H9 (cell line): ENCODE measurements at regions not wholly inside any gene's neighbourhood (a gene's known extent, or its start where the extent isn't known, plus 50 kb on each side); places are given as distances from the start of the nearest gene placed in this dataset.

ENCODE experiments used
- DNase-seq: peaks from one replicate; pipeline ENCODE4 v3.0.0-alpha.2; 2017
- H2AFZ ChIP-seq: one replicate; pipeline ENCODE4 v1.6.1; 2013; ENCODE audit warnings: mild to moderate bottlenecking, low read length, control low read depth, moderate library complexity
- H2AK5ac ChIP-seq: 2 replicates; pipeline ENCODE4 v1.6.1; 2013; ENCODE audit warnings: low read length, control low read depth, mixed read lengths; ENCODE audit not compliant: insufficient read length
- H2BK120ac ChIP-seq: one replicate; pipeline ENCODE4 v1.6.1; 2013; ENCODE audit warnings: low read depth, mild to moderate bottlenecking, low read length, control low read depth, inconsistent platforms; ENCODE audit not compliant: poor library complexity, severe bottlenecking
- H2BK12ac ChIP-seq: 2 replicates; pipeline ENCODE4 v1.6.1; 2013; ENCODE audit warnings: low read length, control low read depth, mixed read lengths, low read depth; ENCODE audit not compliant: insufficient read length
- H2BK15ac ChIP-seq: 2 replicates; pipeline ENCODE4 v1.6.1; 2013; ENCODE audit warnings: low read depth, low read length, control low read depth
- H2BK20ac ChIP-seq: one replicate; pipeline ENCODE4 v1.6.1; 2013; ENCODE audit warnings: low read depth, mild to moderate bottlenecking, low read length, control low read depth, inconsistent platforms; ENCODE audit not compliant: poor library complexity, severe bottlenecking
- H2BK5ac ChIP-seq: 2 replicates; pipeline ENCODE4 v1.6.1; 2013; ENCODE audit warnings: low read length, control low read depth, mixed read lengths; ENCODE audit not compliant: insufficient read length
- H3K14ac ChIP-seq: 2 replicates; pipeline ENCODE4 v1.6.1; 2013; ENCODE audit warnings: low read length, control low read depth; ENCODE audit not compliant: insufficient read depth
- H3K18ac ChIP-seq: 2 replicates; pipeline ENCODE4 v1.6.1; 2013; ENCODE audit warnings: low read depth, mild to moderate bottlenecking, mixed read lengths, low read length, control low read depth; ENCODE audit not compliant: insufficient read length
- H3K23ac ChIP-seq: 2 replicates; pipeline ENCODE4 v1.6.1; 2013; ENCODE audit warnings: low read length, control low read depth, mixed read lengths, low read depth; ENCODE audit not compliant: insufficient read length
- H3K23me2 ChIP-seq: 2 replicates; pipeline ENCODE4 v1.6.1; 2013; ENCODE audit warnings: low read depth, mild to moderate bottlenecking, mixed read lengths, low read length, control low read depth; ENCODE audit not compliant: insufficient read length, poor library complexity, severe bottlenecking
- H3K27ac ChIP-seq: 2 replicates; pipeline ENCODE4 v1.5.1; 2013; ENCODE audit warnings: low read length, control low read depth, mixed read lengths, low read depth; ENCODE audit not compliant: insufficient read length
- H3K27me3 ChIP-seq: 2 replicates; pipeline ENCODE4 v1.6.1; 2013; ENCODE audit warnings: low read length, control low read depth, inconsistent platforms; ENCODE audit not compliant: insufficient read depth
- H3K4ac ChIP-seq: 2 replicates; pipeline ENCODE4 v1.6.1; 2013; ENCODE audit warnings: low read depth, mild to moderate bottlenecking, control low read depth, inconsistent platforms, low read length, moderate library complexity
- H3K4me1 ChIP-seq: 2 replicates; pipeline ENCODE4 v1.6.1; 2013; ENCODE audit warnings: low read length, control low read depth, inconsistent platforms; ENCODE audit not compliant: insufficient read depth
- H3K4me2 ChIP-seq: 2 replicates; pipeline ENCODE4 v1.6.1; 2013; ENCODE audit warnings: low read length, control low read depth, mixed read lengths; ENCODE audit not compliant: insufficient read length, insufficient read depth
- H3K56ac ChIP-seq: 2 replicates; pipeline ENCODE4 v1.6.1; 2013; ENCODE audit warnings: low read depth, mild to moderate bottlenecking, mixed read lengths, low read length, control low read depth; ENCODE audit not compliant: insufficient read length
- H3K79me1 ChIP-seq: 2 replicates; pipeline ENCODE4 v1.6.1; 2013; ENCODE audit warnings: low read depth, mild to moderate bottlenecking, moderate library complexity, low read length, control low read depth, inconsistent platforms; ENCODE audit not compliant: insufficient read depth, poor library complexity, severe bottlenecking
- H3K79me2 ChIP-seq: 2 replicates; pipeline ENCODE4 v1.6.1; 2013; ENCODE audit warnings: low read length, control low read depth, inconsistent platforms; ENCODE audit not compliant: insufficient read depth
- H3K9ac ChIP-seq: 2 replicates; pipeline ENCODE4 v1.6.1; 2013; ENCODE audit warnings: low read length, control low read depth, mixed read lengths; ENCODE audit not compliant: insufficient read length; ENCODE audit errors: extremely low read depth
- H3K9me3 ChIP-seq: one replicate; pipeline ENCODE4 v1.6.1; 2013; ENCODE audit warnings: low read depth, low read length, inconsistent platforms; ENCODE audit not compliant: control insufficient read depth
- H3T11ph ChIP-seq: one replicate; pipeline ENCODE4 v1.6.1; 2013; ENCODE audit warnings: mild to moderate bottlenecking, low read length, control low read depth, inconsistent platforms
- H4K20me1 ChIP-seq: one replicate; pipeline ENCODE4 v1.6.1; 2013; ENCODE audit not compliant: control insufficient read depth, insufficient read length, insufficient read depth
- H4K5ac ChIP-seq: 2 replicates; pipeline ENCODE4 v1.6.1; 2013; ENCODE audit warnings: low read depth, mild to moderate bottlenecking, mixed read lengths, low read length, control low read depth; ENCODE audit not compliant: insufficient read length
- H4K8ac ChIP-seq: replicated peaks from 2 replicates; pipeline ENCODE4 v1.6.1; 2013; ENCODE audit warnings: low read length, control low read depth, mixed read lengths, low read depth; ENCODE audit not compliant: insufficient read length
- H4K91ac ChIP-seq: 2 replicates; pipeline ENCODE4 v1.6.1; 2013; ENCODE audit warnings: low read depth, mild to moderate bottlenecking, moderate library complexity, mixed read lengths, low read length, control low read depth; ENCODE audit not compliant: insufficient read length
- H3K27ac Mint-ChIP-seq, 3 experiments: 2 replicates in 2 of 3; 3 replicates in 1 of 3; pipeline ENCODE4 v1.8.0; 2020 to 2021; ENCODE audit warnings: mixed read lengths in 3 of 3, mild to moderate bottlenecking in 1 of 3, moderate library complexity in 1 of 3
- H3K27me3 Mint-ChIP-seq: 2 replicates; pipeline ENCODE4 v1.8.0; 2021; ENCODE audit warnings: low read depth, mild to moderate bottlenecking, moderate library complexity, mixed read lengths
- H3K36me3 Mint-ChIP-seq, 3 experiments: 2 replicates in 2 of 3; 3 replicates in 1 of 3; pipeline ENCODE4 v1.8.0; 2020 to 2021; ENCODE audit warnings: low read depth in 3 of 3, mixed read lengths in 3 of 3; ENCODE audit not compliant: insufficient read depth in 1 of 3
- H3K4me1 Mint-ChIP-seq, 2 experiments: 2 replicates each; pipeline ENCODE4 v1.8.0; 2020; ENCODE audit warnings: mixed read lengths in 2 of 2
- H3K4me3 Mint-ChIP-seq, 2 experiments: 2 replicates in 1 of 2; 3 replicates in 1 of 2; pipeline ENCODE4 v1.8.0; 2020 to 2021; ENCODE audit warnings: mild to moderate bottlenecking in 2 of 2, mixed read lengths in 2 of 2, moderate library complexity in 1 of 2
- H3K9me3 Mint-ChIP-seq, 2 experiments: 2 replicates in 1 of 2; 3 replicates in 1 of 2; pipeline ENCODE4 v1.8.0; 2020; ENCODE audit warnings: mild to moderate bottlenecking in 2 of 2, mixed read lengths in 2 of 2, moderate library complexity in 1 of 2
- WGBS: extraction: QIAGEN DNeasy Blood & Tissue Kit; methylation state at CpG from one replicate; pipeline ENCODE4 v1.1.7; 2013; ENCODE audit warnings: missing lambda C conversion rate, low lambda C conversion rate, mixed read lengths; ENCODE audit not compliant: insufficient read length; ENCODE audit errors: extremely low coverage; 5-methylcytosine and 5-hydroxymethylcytosine counted together
- TF ChIP-seq, protein P1 (sequence below): fragments of 200-600 bp; sonication (generic); conservative IDR thresholded peaks from 3 replicates; pipeline ENCODE4 v1.8.0; 2021; ENCODE audit warnings: antibody characterized with exemption, mild to moderate bottlenecking

DNA sequence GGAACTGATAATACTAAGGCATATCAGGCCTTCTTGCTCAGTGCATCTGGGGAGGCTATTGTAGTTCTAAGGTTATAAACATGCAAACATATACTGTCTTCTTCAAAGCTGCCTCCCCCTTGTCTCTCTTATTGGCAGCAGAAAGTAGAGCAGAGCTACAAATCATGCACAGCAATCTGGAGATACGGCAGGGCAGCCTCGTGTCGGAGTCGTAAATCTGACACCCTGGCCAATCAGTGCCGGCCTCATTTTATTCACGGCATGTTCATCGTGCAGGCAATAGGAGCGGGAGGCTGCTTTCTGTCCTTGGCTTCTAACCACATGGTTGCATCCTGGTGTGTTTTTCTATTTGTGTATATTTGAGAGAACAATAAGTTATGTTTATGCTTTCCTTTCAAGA is 300.2 kb upstream of the CNTN6 start:
- peaks cover 0 to 2% (median 0%) of the 10 kb centered on the region in 3 experiments; a peak in 1 of 7 replicates for H3K36me3 Mint-ChIP-seq
- WGBS, result no CpG with 5 or more reads among the region's 8 CpGs
- H2AFZ ChIP-seq, result no peak overlapping the region

More for the DNA sequence above, 300.2 kb upstream of the CNTN6 start:
- Histone ChIP-seq H3K18ac (no peak overlapping the region), H3K4me1 (no peaks in the 10 kb centered on the region), H3K56ac (no peak overlapping the region), H2BK12ac (no peak overlapping the region), H4K5ac (no peak overlapping the region), H3K23me2 (no peaks in the 10 kb centered on the region), H3K9me3 (no peaks in the 10 kb centered on the region), H3K14ac (no peak overlapping the region), H3K79me1 (no peaks in the 10 kb centered on the region), H3K27ac (no peak overlapping the region), H3K4ac (no peak overlapping the region), H4K8ac (no peak overlapping the region), H3K9ac (no peak overlapping the region), H2AK5ac (no peak overlapping the region), H4K91ac (no peak overlapping the region), H4K20me1 (no peaks in the 10 kb centered on the region), H2BK20ac (no peak overlapping the region), H2BK5ac (no peak overlapping the region), H3K79me2 (no peaks in the 10 kb centered on the region), H2BK15ac (no peak overlapping the region), H3K27me3 (no peaks in the 10 kb centered on the region), H3K23ac (no peak overlapping the region), H3K4me2 (no peak overlapping the region), H3T11ph (no peak overlapping the region), H2BK120ac (no peak overlapping the region)
- no peaks in the 10 kb centered on the region for H3K27me3 Mint-ChIP-seq
- no peak overlapping the region for H3K4me3 Mint-ChIP-seq
- no peak for DNase-seq
- TF ChIP-seq, protein P1, sequence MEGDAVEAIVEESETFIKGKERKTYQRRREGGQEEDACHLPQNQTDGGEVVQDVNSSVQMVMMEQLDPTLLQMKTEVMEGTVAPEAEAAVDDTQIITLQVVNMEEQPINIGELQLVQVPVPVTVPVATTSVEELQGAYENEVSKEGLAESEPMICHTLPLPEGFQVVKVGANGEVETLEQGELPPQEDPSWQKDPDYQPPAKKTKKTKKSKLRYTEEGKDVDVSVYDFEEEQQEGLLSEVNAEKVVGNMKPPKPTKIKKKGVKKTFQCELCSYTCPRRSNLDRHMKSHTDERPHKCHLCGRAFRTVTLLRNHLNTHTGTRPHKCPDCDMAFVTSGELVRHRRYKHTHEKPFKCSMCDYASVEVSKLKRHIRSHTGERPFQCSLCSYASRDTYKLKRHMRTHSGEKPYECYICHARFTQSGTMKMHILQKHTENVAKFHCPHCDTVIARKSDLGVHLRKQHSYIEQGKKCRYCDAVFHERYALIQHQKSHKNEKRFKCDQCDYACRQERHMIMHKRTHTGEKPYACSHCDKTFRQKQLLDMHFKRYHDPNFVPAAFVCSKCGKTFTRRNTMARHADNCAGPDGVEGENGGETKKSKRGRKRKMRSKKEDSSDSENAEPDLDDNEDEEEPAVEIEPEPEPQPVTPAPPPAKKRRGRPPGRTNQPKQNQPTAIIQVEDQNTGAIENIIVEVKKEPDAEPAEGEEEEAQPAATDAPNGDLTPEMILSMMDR, result no peak
- H3K4me1 Mint-ChIP-seq, result no peaks in the 10 kb centered on the region
- no peaks in the 10 kb centered on the region for H3K9me3 Mint-ChIP-seq
- H3K27ac Mint-ChIP-seq, result no peak overlapping the region
